ENCODE measurements at regions not wholly inside any gene's neighbourhood (a gene's known extent, or its start where the extent isn't known, plus 50 kb on each side); places are given as distances from the start of the nearest gene placed in this dataset.

DNA sequence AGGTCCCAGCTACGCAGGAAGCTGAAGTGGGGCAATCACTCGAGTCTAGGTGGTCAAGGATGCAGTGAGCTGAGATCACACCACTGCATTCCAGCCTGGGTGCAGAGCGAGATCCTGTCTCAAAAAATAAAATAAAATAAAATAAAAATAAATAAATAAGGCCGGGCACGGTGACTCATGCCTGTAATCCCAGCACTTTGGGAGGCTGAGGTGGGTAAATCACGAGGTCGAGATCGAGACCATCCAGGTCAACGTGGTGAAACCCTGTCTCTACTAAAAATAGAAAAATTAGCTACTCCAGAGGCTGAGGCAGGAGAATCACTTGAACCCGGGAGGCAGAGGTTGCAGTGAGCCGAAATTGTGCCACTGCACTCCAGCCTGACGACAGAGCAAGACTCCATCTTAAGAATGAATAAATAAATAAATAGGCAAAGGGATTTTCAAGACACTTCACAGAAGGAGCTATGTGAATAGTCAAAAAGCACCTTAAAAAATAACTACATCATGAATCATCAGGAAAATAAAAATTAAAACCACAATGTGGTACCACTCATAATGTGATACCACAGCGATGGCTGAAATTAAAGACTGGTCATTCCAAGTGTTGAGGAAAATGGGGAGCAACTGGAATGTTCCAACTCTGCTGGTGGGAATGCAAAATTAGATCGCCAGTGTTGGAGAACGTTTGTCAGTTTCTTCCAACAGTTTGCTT, 92.9 kb upstream of the TBX3 start:
- no peak for DNase-seq

- DNase-seq: no peak
These were observed 90.7 kb upstream of the TBX3 start for GRCh38 chr12:114774699-114775098.

GRCh38 chr12:114774197-114774596, 90.2 kb upstream of the TBX3 start:
- DNase-seq: no peak

- no peak for DNase-seq
These were observed 86.3 kb upstream of the TBX3 start for GRCh38 chr12:114770323-114770722.

DNA sequence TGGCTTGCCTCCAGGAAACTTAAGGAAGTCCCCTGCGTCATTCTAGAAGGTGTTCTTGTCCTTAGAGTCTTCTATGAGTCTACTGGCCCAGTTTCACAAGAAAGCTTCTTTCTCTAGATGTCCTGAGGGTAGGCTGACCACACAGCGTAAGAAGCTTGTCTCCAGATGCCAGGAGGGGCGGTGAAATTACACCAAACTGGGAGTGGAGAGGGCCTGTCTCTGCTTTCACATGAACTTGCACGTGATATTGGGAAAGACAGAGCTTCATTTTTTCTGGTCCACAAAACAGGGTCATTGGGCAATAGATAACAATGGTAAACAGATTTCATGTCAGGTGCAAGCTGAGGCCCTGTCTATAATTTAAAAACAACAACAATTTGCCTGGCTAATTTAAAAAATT, 85.7 kb upstream of the TBX3 start:
- peak; percentile 6 for DNase-seq

GRCh38 chr12:114767906-114768722, 84.1 kb upstream of the TBX3 start:
- DNase-seq: peak; percentile 31

- no peak for DNase-seq
These were observed 83.2 kb upstream of the TBX3 start for GRCh38 chr12:114767084-114767760.

DNA sequence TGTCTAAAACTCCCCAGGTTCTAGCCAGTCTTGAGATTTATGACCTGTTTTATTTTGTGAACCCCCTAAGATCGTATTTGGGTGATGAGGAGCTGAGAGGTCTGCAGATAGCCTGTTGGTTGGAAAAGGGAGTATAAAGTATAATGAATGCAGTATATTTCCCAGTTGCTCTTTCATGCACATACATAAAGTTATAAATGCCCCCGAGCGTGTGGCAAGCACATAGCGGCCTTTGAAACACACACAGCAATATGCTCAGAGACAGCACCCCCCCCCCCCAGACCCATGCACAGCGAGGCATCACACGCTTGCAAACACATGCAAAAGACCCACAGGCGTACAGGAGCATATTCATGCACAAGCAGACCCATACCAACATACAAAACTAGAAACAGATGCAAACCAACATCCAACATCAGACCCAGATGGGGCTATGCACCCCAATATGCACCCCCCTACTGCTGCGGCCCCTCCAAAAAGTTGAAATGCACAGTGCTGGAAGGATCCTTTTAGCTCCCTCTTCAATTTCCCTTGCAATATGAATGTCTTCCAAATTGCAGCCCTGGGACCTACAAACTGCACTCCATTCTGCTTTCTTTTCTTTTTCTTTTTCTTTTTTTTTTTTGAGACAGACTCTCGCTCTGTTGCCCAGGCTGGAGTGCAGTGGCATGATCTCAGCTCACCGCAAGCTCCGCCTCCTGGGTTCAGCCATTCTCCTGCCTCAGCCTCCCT, 82.2 kb upstream of the TBX3 start:
- DNase-seq: no peak

DNA sequence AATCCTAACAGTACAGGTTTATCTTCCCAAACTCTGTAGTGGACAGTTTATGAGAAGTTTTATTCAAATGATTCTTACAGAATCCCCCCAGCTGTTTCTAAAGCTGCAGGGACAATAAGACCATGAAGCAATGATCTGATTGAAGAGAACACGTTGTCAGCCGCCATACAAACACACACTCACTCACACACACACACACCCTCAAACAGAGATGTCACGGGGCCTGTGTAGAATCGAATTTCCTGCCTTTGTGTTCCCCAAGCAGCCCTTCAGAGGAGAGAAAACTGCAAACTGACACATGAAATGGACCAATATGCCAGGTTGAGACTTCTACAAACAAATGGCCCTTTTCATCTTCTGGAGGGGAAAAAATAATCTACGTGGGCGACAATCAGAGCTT, 80.5 kb upstream of the TBX3 start:
- DNase-seq: no peak

- peak; percentile 6 for DNase-seq
These were observed 78.6 kb upstream of the TBX3 start for GRCh38 chr12:114762490-114763110.

- DNase-seq: no peak
These were observed 76.3 kb upstream of the TBX3 start for GRCh38 chr12:114760151-114760877.

DNA sequence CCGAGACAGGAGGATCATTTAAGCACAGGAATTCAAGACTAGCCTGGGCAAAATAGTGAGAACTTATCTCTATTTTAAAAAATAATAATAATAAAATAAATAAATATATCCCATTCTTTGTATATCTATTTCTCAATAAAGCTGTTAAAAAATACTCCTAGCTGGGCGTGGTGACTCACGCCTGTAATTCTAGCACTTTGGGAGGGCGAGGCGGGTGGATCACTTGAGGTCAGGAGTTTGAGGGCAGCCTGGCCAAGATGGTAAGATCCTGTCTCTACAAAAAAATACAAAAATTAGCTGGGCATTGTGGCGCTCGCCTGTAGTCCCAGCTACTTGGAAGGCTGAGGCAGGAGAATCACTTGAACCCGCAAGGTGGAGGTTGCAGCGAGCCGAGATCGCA, 75.7 kb upstream of the TBX3 start:
- DNase-seq: no peak

- no peak for DNase-seq
These were observed 73.8 kb upstream of the TBX3 start for GRCh38 chr12:114757684-114758325.

- no peak for DNase-seq
These were observed 68.2 kb upstream of the TBX3 start for GRCh38 chr12:114752217-114752616.

DNA sequence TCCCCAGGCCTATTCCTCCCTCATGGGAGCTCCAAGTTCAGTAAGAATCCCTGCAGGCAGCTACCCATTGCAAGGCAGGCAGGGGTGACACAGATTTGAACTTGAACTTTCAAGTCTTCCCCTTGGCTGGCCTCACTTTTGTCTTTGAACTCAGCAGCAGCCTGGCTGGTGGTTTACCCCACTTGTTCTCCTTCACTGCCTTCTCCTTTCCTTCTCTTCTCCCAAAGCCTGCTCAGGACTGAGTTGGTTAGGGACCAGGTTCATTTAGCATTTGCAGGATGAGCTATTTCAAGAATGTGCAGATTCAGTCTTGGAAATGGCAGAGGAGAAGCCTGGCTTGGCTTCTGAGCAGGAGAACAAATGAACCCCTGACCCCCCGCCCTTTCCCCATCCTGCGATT, 67.7 kb upstream of the TBX3 start:
- no peak for DNase-seq

DNA sequence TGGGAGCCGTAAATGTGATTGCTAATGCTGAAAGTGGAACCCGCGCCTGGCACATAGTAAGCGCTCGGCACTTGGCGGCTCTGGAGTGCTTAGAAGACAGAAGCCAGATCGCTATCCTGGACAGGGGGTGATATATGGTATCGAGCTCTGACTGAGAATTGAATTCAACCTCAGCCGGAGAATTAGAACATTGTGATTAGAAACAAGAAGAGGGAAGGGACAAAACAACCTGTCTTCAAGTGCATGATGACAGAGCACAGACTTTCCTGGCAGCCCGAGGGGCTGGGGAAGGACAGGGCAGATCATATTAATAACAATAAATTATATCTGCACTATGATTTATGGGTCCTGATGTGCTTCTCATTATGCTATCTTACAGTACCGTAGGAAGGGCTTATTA, 66.9 kb upstream of the TBX3 start:
- DNase-seq: no peak

GRCh38 chr12:114749065-114749464, 65.1 kb upstream of the TBX3 start:
- DNase-seq: no peak

GRCh38 chr12:114747012-114747858, 63.3 kb upstream of the TBX3 start:
- DNase-seq: no peak

GRCh38 chr12:114746297-114747011, 62.5 kb upstream of the TBX3 start:
- DNase-seq: peak; percentile 20

DNA sequence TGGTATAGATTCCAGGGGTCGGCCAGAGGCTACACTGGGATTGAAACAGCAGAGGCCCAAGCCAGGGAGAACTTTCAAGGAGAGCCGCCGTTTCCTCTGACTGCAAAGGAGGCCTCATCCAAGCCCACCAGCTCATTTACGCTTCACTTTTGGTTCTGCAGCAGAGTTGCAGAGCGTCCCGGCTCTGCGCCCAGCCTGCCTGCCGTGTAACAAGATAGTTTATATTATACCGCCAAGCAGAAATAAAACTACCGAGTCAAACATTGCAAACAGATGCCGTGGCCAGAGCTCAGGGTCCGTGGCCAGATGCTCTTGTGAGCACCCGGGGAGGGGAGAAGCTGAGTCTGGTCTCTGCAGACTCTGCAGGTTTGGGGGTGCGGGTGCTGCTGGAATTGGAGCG, 60.7 kb upstream of the TBX3 start:
- no peak for DNase-seq
